Panc1 (cell line): ENCODE measurements at regions not wholly inside any gene's neighbourhood (a gene's known extent, or its start where the extent isn't known, plus 50 kb on each side); places are given as distances from the start of the nearest gene placed in this dataset.

Experiments used
- ATAC-seq: fragments of 200-7000 bp; cut with Tn5 transposase; 2 replicates; pipeline ENCODE4 v1.9.1; 2020; ENCODE audit warnings: mild to moderate bottlenecking, moderate library complexity
- BruUV-seq: library from RNA; stranded (reverse); fragments of 400-500 nt; replicated peaks from 2 replicates; lab custom pipeline; 2021; lab: Mats Ljungman, UMichigan
- CTCF ChIA-PET: fragments of 300-600 bp; sonication (Branson Sonifier 250); formaldehyde crosslinking; loops from one replicate; lab custom pipeline; 2022; ENCODE audit warnings: antibody characterized with exemption; lab: Charles Lee
- POLR2A ChIA-PET: fragments of 300-600 bp; sonication (Branson Sonifier 250); formaldehyde crosslinking; loops from one replicate; lab custom pipeline; 2022; ENCODE audit warnings: antibody characterized with exemption; lab: Charles Lee
- DNase-seq: peaks from one replicate; pipeline ENCODE4 v3.0.0-alpha.2; 2010; ENCODE audit warnings: low read depth, low spot score
- H3K27ac ChIP-seq: 2 replicates; pipeline ENCODE4 v1.5.1; 2011; ENCODE audit warnings: mild to moderate bottlenecking, low read length, inconsistent platforms
- H3K27me3 ChIP-seq: fragments of 200-500 bp; sonication (Bioruptor generic); 2 replicates; pipeline ENCODE4 v1.6.0; 2014; ENCODE audit warnings: low read length, inconsistent platforms; ENCODE audit not compliant: control insufficient read depth, insufficient read depth
- H3K36me3 ChIP-seq: fragments of 200-500 bp; sonication (Bioruptor generic); 2 replicates; pipeline ENCODE4 v1.5.1; 2014; ENCODE audit warnings: inconsistent platforms, mild to moderate bottlenecking, low read length, moderate library complexity; ENCODE audit not compliant: control insufficient read depth, insufficient read depth
- H3K4me1 ChIP-seq: 2 replicates; pipeline ENCODE4 v1.5.1; 2011; ENCODE audit warnings: inconsistent platforms, mild to moderate bottlenecking, low read length, moderate library complexity; ENCODE audit not compliant: control insufficient read depth, insufficient read depth
- H3K4me3 ChIP-seq, 2 experiments: 2 replicates each; pipeline ENCODE4 v1.5.1; 2011 to 2012; ENCODE audit warnings: low read depth in 2 of 2, low read length in 2 of 2, mild to moderate bottlenecking in 2 of 2, inconsistent platforms in 1 of 2, moderate library complexity in 1 of 2
- H3K9me3 ChIP-seq: fragments of 200-500 bp; sonication (Bioruptor generic); 2 replicates; pipeline ENCODE4 v1.5.1; 2014; ENCODE audit warnings: low read depth, mild to moderate bottlenecking, inconsistent platforms, low read length, moderate library complexity; ENCODE audit not compliant: control insufficient read depth, insufficient read depth
- POLR2AphosphoS5 ChIP-seq: IDR thresholded peaks from 2 replicates; pipeline ENCODE4 v1.6.1; 2012; ENCODE audit warnings: mild to moderate bottlenecking, low read depth, low read length, moderate library complexity
- REST ChIP-seq, 2 experiments: IDR thresholded peaks; 2 replicates each; pipeline ENCODE4 v1.6.1; 2011 to 2012; ENCODE audit warnings: low read depth in 2 of 2, control low read depth in 1 of 2, low read length in 1 of 2, mild to moderate bottlenecking in 1 of 2, moderate library complexity in 1 of 2; ENCODE audit not compliant: insufficient read depth in 1 of 2
- SIN3A ChIP-seq: IDR thresholded peaks from 2 replicates; pipeline ENCODE4 v1.6.1; 2012; ENCODE audit warnings: low read depth, mild to moderate bottlenecking, low read length, moderate library complexity, borderline replicate concordance; ENCODE audit not compliant: insufficient read depth
- TCF7L2 ChIP-seq: IDR thresholded peaks from 2 replicates; pipeline ENCODE4 v1.6.1; 2011; ENCODE audit warnings: mild to moderate bottlenecking, low read depth, low read length, inconsistent platforms
- in situ Hi-C: cut with HindIII; loops from 2 replicates; pipeline ENCODE4 v1.10.0; 2016; ENCODE audit warnings: low sequenced_read_pairs, low pct_unique_long_range_greater_than_20kb
- intact Hi-C: fragments of 100-400 bp; cut with micrococcal nuclease; formaldehyde crosslinking; loops from one replicate; pipeline ENCODE4 v1.10.0; 2022; ENCODE audit not compliant: unreplicated experiment
- TF ChIP-seq, protein P1 (sequence below): fragments of 450-650 bp; IDR thresholded peaks from 2 replicates; pipeline ENCODE4 v1.5.1; 2017; ENCODE audit warnings: mild to moderate bottlenecking

- in situ Hi-C loops (no loop called here), intact Hi-C loops (no loop called here)
- no peak for ATAC-seq
- H3K9me3 ChIP-seq = peaks cover 7% of the 10 kb centered on the region; the same call in 1 of the 2 replicates
- BruUV-seq = no TSS peak
- H3K4me3 ChIP-seq = no peak overlapping the region
- no peak for DNase-seq
- H3K27ac ChIP-seq = no peak overlapping the region
- H3K4me1 ChIP-seq = no peaks in the 10 kb centered on the region
- POLR2A ChIA-PET = no interaction called here
- H3K36me3 ChIP-seq = no peaks in the 10 kb centered on the region
- CTCF ChIA-PET = no interaction called here
- no peaks in the 10 kb centered on the region; the same call in 1 of the 2 replicates for H3K27me3 ChIP-seq
- TF ChIP-seq, protein P1, sequence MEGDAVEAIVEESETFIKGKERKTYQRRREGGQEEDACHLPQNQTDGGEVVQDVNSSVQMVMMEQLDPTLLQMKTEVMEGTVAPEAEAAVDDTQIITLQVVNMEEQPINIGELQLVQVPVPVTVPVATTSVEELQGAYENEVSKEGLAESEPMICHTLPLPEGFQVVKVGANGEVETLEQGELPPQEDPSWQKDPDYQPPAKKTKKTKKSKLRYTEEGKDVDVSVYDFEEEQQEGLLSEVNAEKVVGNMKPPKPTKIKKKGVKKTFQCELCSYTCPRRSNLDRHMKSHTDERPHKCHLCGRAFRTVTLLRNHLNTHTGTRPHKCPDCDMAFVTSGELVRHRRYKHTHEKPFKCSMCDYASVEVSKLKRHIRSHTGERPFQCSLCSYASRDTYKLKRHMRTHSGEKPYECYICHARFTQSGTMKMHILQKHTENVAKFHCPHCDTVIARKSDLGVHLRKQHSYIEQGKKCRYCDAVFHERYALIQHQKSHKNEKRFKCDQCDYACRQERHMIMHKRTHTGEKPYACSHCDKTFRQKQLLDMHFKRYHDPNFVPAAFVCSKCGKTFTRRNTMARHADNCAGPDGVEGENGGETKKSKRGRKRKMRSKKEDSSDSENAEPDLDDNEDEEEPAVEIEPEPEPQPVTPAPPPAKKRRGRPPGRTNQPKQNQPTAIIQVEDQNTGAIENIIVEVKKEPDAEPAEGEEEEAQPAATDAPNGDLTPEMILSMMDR = no peak
- TF ChIP-seq SIN3A (no peak), REST (IDR thresholded peaks at IDR 0.05; ENCODE audit: insufficient read depth in 1 of 2, low read depth in 2 of 2, low read length in 1 of 2) (no peak), POLR2AphosphoS5 (no peak), TCF7L2 (no peak)
These were observed 56.4 kb downstream of the CD24 start for GRCh38 chr6:106918115-106918514.

GRCh38 chr6:106916891-106917290, 57.6 kb downstream of the CD24 start:
- no peak for DNase-seq
- no peaks in the 10 kb centered on the region for H3K36me3 ChIP-seq
- no peak overlapping the region for H3K27ac ChIP-seq
- CTCF ChIA-PET = no interaction called here
- H3K9me3 ChIP-seq = peaks cover 7% of the 10 kb centered on the region; the same call in 1 of the 2 replicates
- no peak overlapping the region for H3K4me3 ChIP-seq
- no peaks in the 10 kb centered on the region for H3K4me1 ChIP-seq
- POLR2A ChIA-PET = no interaction called here
- TF ChIP-seq REST (IDR thresholded peaks at IDR 0.05; ENCODE audit: insufficient read depth in 1 of 2, low read depth in 2 of 2, low read length in 1 of 2) = no peak
- TF ChIP-seq POLR2AphosphoS5 = no peak
- TF ChIP-seq, protein P1 = no peak
- TF ChIP-seq SIN3A = no peak
- TF ChIP-seq TCF7L2 = no peak
- BruUV-seq = no TSS peak
- in situ Hi-C loops = no loop called here
- no peak for ATAC-seq
- intact Hi-C loops = no loop called here
- no peaks in the 10 kb centered on the region; the same call in 1 of the 2 replicates for H3K27me3 ChIP-seq
